A549 (cell line): ENCODE measurements at regions not wholly inside any gene's neighbourhood (a gene's known extent, or its start where the extent isn't known, plus 50 kb on each side); places are given as distances from the start of the nearest gene placed in this dataset.

Source experiments
- CBX2 ChIP-seq: fragments of 200-600 bp; sonication (generic); IDR thresholded peaks from 2 replicates; pipeline ENCODE4 v1.6.1; 2016; ENCODE audit warnings: low read depth, mild to moderate bottlenecking, borderline replicate concordance
- CTCF ChIP-seq: fragments of >200 bp; sonication (Bioruptor Twin); formaldehyde crosslinking; IDR thresholded peaks from 3 replicates; pipeline ENCODE4 v1.5.1; 2016
- MAZ ChIP-seq: fragments of 150-350 bp; IDR thresholded peaks from 2 replicates; pipeline ENCODE4 v1.6.1; 2014; ENCODE audit warnings: antibody characterized with exemption, low read depth, low read length, borderline replicate concordance
- MYC ChIP-seq: IDR thresholded peaks from 2 replicates; pipeline ENCODE4 v1.6.1; 2012; ENCODE audit warnings: mild to moderate bottlenecking, inconsistent platforms, low read length, improper control_type of control experiment, borderline replicate concordance
- POLR2A ChIP-seq: IDR thresholded peaks from 2 replicates; pipeline ENCODE4 v1.6.1; 2012; ENCODE audit warnings: mild to moderate bottlenecking, low read length

- TF ChIP-seq CBX2 (no peak), CTCF (no peak), MAZ (no peak), POLR2A (no peak), MYC (no peak)
These were observed 233.5 kb upstream of the KIAA1217 start for GRCh38 chr10:23975431-23975830.
